ENCODE measurements at regions not wholly inside any gene's neighbourhood (a gene's known extent, or its start where the extent isn't known, plus 50 kb on each side); places are given as distances from the start of the nearest gene placed in this dataset.

- no peak overlapping the region for H3K4me3 ChIP-seq
- no peak overlapping the region for H3K27ac ChIP-seq
These were observed 222.7 kb upstream of the ITGA4 start for GRCh38 chr2:181234487-181234891.

- H3K4me3 ChIP-seq, result no peak overlapping the region
These were observed 222.2 kb upstream of the ITGA4 start for GRCh38 chr2:181235011-181235410.

GRCh38 chr2:181235683-181236459, 221.3 kb upstream of the ITGA4 start:
- Histone ChIP-seq H3K27ac (no peak overlapping the region), H3K4me3 (no peak overlapping the region)

More at GRCh38 chr2:181235011-181235410, 222.2 kb upstream of the ITGA4 start:
- no peak overlapping the region for H3K27ac ChIP-seq

- H3K27ac ChIP-seq, result no peak overlapping the region
- no peak overlapping the region for H3K4me3 ChIP-seq
These were observed 217.9 kb upstream of the ITGA4 start for GRCh38 chr2:181239201-181239799.

GRCh38 chr2:181240844-181241243, 216.3 kb upstream of the ITGA4 start:
- H3K27ac ChIP-seq, result no peak overlapping the region
- no peak overlapping the region for H3K4me3 ChIP-seq

GRCh38 chr2:181241366-181241765, 215.8 kb upstream of the ITGA4 start:
- no peak overlapping the region for H3K4me3 ChIP-seq

GRCh38 chr2:181241797-181242196, 215.4 kb upstream of the ITGA4 start:
- Histone ChIP-seq H3K4me3 (no peak overlapping the region), H3K27ac (no peak overlapping the region)

More at GRCh38 chr2:181241366-181241765, 215.8 kb upstream of the ITGA4 start:
- H3K27ac ChIP-seq, result no peak overlapping the region

GRCh38 chr2:181242262-181242661, 214.9 kb upstream of the ITGA4 start:
- H3K27ac ChIP-seq, result no peak overlapping the region
- no peak overlapping the region for H3K4me3 ChIP-seq

- no peak overlapping the region for H3K4me3 ChIP-seq
- H3K27ac ChIP-seq, result no peak overlapping the region
These were observed 213.9 kb upstream of the ITGA4 start for GRCh38 chr2:181243319-181243718.

- no peak overlapping the region for H3K4me3 ChIP-seq
- no peak overlapping the region for H3K27ac ChIP-seq
These were observed 206.5 kb upstream of the ITGA4 start for GRCh38 chr2:181250691-181251090.

GRCh38 chr2:181252262-181253148, 204.7 kb upstream of the ITGA4 start:
- Histone ChIP-seq H3K27ac (no peak overlapping the region), H3K4me3 (no peak overlapping the region)

GRCh38 chr2:181253438-181253837, 203.7 kb upstream of the ITGA4 start:
- H3K4me3 ChIP-seq, result no peak overlapping the region
- H3K27ac ChIP-seq, result no peak overlapping the region

GRCh38 chr2:181255651-181256050, 201.5 kb upstream of the ITGA4 start:
- Histone ChIP-seq H3K4me3 (no peak overlapping the region), H3K27ac (no peak overlapping the region)

- Histone ChIP-seq H3K4me3 (no peak overlapping the region), H3K27ac (no peak overlapping the region)
These were observed 198.5 kb upstream of the ITGA4 start for GRCh38 chr2:181258720-181259119.

GRCh38 chr2:181262782-181263181, 194.4 kb upstream of the ITGA4 start:
- Histone ChIP-seq H3K4me3 (no peak overlapping the region), H3K27ac (no peak overlapping the region)

GRCh38 chr2:181264001-181264400, 193.2 kb upstream of the ITGA4 start:
- H3K4me3 ChIP-seq, result no peak overlapping the region
- no peak overlapping the region for H3K27ac ChIP-seq

GRCh38 chr2:181264441-181264840, 192.7 kb upstream of the ITGA4 start:
- no peak overlapping the region for H3K4me3 ChIP-seq
- H3K27ac ChIP-seq, result no peak overlapping the region

GRCh38 chr2:181266614-181267013, 190.6 kb upstream of the ITGA4 start:
- no peak overlapping the region for H3K4me3 ChIP-seq
- H3K27ac ChIP-seq, result no peak overlapping the region

GRCh38 chr2:181268174-181268867, 188.9 kb upstream of the ITGA4 start:
- H3K27ac ChIP-seq, result no peak overlapping the region

GRCh38 chr2:181273986-181274385, 183.2 kb upstream of the ITGA4 start:
- Histone ChIP-seq H3K4me3 (no peak overlapping the region), H3K27ac (no peak overlapping the region)

More at GRCh38 chr2:181268174-181268867, 188.9 kb upstream of the ITGA4 start:
- no peak overlapping the region for H3K4me3 ChIP-seq

Measured in skin epidermis (tissue), 12 donors.